ENCODE measurements at regions not wholly inside any gene's neighbourhood (a gene's known extent, or its start where the extent isn't known, plus 50 kb on each side); places are given as distances from the start of the nearest gene placed in this dataset.
"Not testable (repeated sequence)": the region's sequence is repeated elsewhere in the genome, so short reads cannot be mapped to it uniquely, and the experiment has no call there.

- H3K27ac ChIP-seq (ENCODE audit: extremely low read length, insufficient read depth, low read length); H2AFZ ChIP-seq (ENCODE audit: low read length); BruUV-seq (replicated peaks); POLR2A ChIA-PET; H3K79me2 ChIP-seq (ENCODE audit: insufficient read depth, low read length); H3K4me3 ChIP-seq (replicated peaks in 1 of 3; ENCODE audit: insufficient read depth in 1 of 3, low read depth in 2 of 3, low read length in 3 of 3); DNase-seq (ENCODE audit: low spot score); ATAC-seq; H3K9ac ChIP-seq (ENCODE audit: insufficient read depth, low read depth, low read length); H3K36me3 ChIP-seq (replicated peaks in 1 of 2; ENCODE audit: control insufficient read depth in 1 of 2, insufficient read depth in 2 of 2, low read length in 2 of 2); H3K4me1 ChIP-seq (ENCODE audit: insufficient read depth, low read length); in situ Hi-C loops (cut with HindIII; ENCODE audit: extremely low pct_ligation_motif_present, low pct_unique_long_range_greater_than_20kb); H4K20me1 ChIP-seq (ENCODE audit: insufficient read depth, low read length); FAIRE-seq; H3K4me2 ChIP-seq (ENCODE audit: low read depth, low read length); CTCF ChIA-PET (ENCODE audit: low intra/inter-chr PET ratio, low total read pairs); H3K27me3 ChIP-seq (ENCODE audit: control insufficient read depth in 1 of 2, insufficient read depth in 2 of 2, low read length in 2 of 2); H3K9me3 ChIP-seq (ENCODE audit: low read length); intact Hi-C loops (cut with micrococcal nuclease; ENCODE audit: unreplicated experiment): not testable (repeated sequence)
- WGBS (ENCODE audit: low lambda C conversion rate), result 80% methylated on average over 7 of the region's 25 CpGs
These were observed 905.9 kb downstream of the SPATA31A6 start for GRCh38 chr9:43089337-43089736.

- WGBS (ENCODE audit: low lambda C conversion rate), result no CpG with 5 or more reads among the region's 9 CpGs
- intact Hi-C loops (cut with micrococcal nuclease; ENCODE audit: unreplicated experiment); DNase-seq (ENCODE audit: low spot score); H3K27ac ChIP-seq (ENCODE audit: extremely low read length, insufficient read depth, low read length); FAIRE-seq; H4K20me1 ChIP-seq (ENCODE audit: insufficient read depth, low read length); H3K9ac ChIP-seq (ENCODE audit: insufficient read depth, low read depth, low read length); H3K79me2 ChIP-seq (ENCODE audit: insufficient read depth, low read length); H3K36me3 ChIP-seq (replicated peaks in 1 of 2; ENCODE audit: control insufficient read depth in 1 of 2, insufficient read depth in 2 of 2, low read length in 2 of 2); H3K9me3 ChIP-seq (ENCODE audit: low read length); POLR2A ChIA-PET; in situ Hi-C loops (cut with HindIII; ENCODE audit: extremely low pct_ligation_motif_present, low pct_unique_long_range_greater_than_20kb); CTCF ChIA-PET (ENCODE audit: low intra/inter-chr PET ratio, low total read pairs); H2AFZ ChIP-seq (ENCODE audit: low read length); H3K4me2 ChIP-seq (ENCODE audit: low read depth, low read length); BruUV-seq (replicated peaks); H3K4me1 ChIP-seq (ENCODE audit: insufficient read depth, low read length); ATAC-seq; H3K4me3 ChIP-seq (replicated peaks in 1 of 3; ENCODE audit: insufficient read depth in 1 of 3, low read depth in 2 of 3, low read length in 3 of 3); H3K27me3 ChIP-seq (ENCODE audit: control insufficient read depth in 1 of 2, insufficient read depth in 2 of 2, low read length in 2 of 2): not testable (repeated sequence)
These were observed 926.9 kb downstream of the SPATA31A6 start for GRCh38 chr9:43110376-43110775.

DNA sequence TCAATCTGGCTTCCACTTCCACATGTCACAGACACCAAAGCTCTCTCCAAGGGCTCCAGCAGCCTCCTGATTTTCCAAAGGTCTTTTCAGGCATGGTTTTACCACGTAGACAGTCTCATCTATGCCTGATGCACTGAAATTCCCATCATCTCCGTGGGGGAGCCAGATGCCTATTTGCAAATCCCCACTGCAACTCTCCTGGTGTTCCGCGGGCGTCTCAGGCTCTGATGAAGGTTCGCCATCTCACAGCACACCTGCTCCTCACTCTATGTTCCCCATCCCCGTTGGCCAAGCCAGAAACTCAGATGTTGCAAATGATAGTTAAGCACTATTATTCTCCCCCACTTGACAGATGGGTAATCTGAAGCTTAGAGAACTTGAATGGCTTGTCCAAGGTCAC lies 929.4 kb downstream of the SPATA31A6 start:
- DNase-seq (ENCODE audit: low spot score); intact Hi-C loops (cut with micrococcal nuclease; ENCODE audit: unreplicated experiment); CTCF ChIA-PET (ENCODE audit: low intra/inter-chr PET ratio, low total read pairs); H3K36me3 ChIP-seq (replicated peaks in 1 of 2; ENCODE audit: control insufficient read depth in 1 of 2, insufficient read depth in 2 of 2, low read length in 2 of 2); H3K9me3 ChIP-seq (ENCODE audit: low read length); H3K4me3 ChIP-seq (replicated peaks in 1 of 3; ENCODE audit: insufficient read depth in 1 of 3, low read depth in 2 of 3, low read length in 3 of 3); H4K20me1 ChIP-seq (ENCODE audit: insufficient read depth, low read length); H2AFZ ChIP-seq (ENCODE audit: low read length); H3K79me2 ChIP-seq (ENCODE audit: insufficient read depth, low read length); ATAC-seq; H3K4me1 ChIP-seq (ENCODE audit: insufficient read depth, low read length); FAIRE-seq; in situ Hi-C loops (cut with HindIII; ENCODE audit: extremely low pct_ligation_motif_present, low pct_unique_long_range_greater_than_20kb); H3K9ac ChIP-seq (ENCODE audit: insufficient read depth, low read depth, low read length); H3K4me2 ChIP-seq (ENCODE audit: low read depth, low read length); H3K27ac ChIP-seq (ENCODE audit: extremely low read length, insufficient read depth, low read length); BruUV-seq (replicated peaks); H3K27me3 ChIP-seq (ENCODE audit: control insufficient read depth in 1 of 2, insufficient read depth in 2 of 2, low read length in 2 of 2); POLR2A ChIA-PET: not testable (repeated sequence)
- 14% methylated on average over 7 of the region's 7 CpGs for WGBS (ENCODE audit: low lambda C conversion rate)

DNA sequence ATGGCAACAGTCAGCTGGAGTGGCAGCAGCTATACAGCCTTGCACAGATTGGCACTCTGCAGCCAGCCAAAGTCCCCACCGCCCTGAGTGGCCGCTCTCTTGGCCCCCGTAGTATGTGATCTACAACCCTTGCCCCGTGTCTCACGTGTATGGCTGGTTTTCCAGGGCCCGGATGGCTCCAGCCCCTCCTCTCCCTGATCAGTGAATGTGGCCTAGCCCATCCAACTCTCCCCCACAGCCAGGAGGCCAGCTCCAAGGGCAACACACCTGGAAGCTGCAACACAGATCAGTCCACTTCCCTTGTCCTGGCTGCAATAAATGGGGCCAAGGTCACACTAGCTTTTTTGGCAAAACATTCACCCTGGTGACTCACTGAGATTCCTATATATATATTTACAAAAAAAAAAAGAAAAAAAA lies 932.4 kb downstream of the SPATA31A6 start:
- H3K9ac ChIP-seq (ENCODE audit: insufficient read depth, low read depth, low read length); H3K36me3 ChIP-seq (replicated peaks in 1 of 2; ENCODE audit: control insufficient read depth in 1 of 2, insufficient read depth in 2 of 2, low read length in 2 of 2); FAIRE-seq; BruUV-seq (replicated peaks); H3K79me2 ChIP-seq (ENCODE audit: insufficient read depth, low read length); DNase-seq (ENCODE audit: low spot score); H3K27ac ChIP-seq (ENCODE audit: extremely low read length, insufficient read depth, low read length); ATAC-seq; POLR2A ChIA-PET; H3K4me3 ChIP-seq (replicated peaks in 1 of 3; ENCODE audit: insufficient read depth in 1 of 3, low read depth in 2 of 3, low read length in 3 of 3); H3K4me2 ChIP-seq (ENCODE audit: low read depth, low read length); H3K9me3 ChIP-seq (ENCODE audit: low read length); H3K4me1 ChIP-seq (ENCODE audit: insufficient read depth, low read length); H3K27me3 ChIP-seq (ENCODE audit: control insufficient read depth in 1 of 2, insufficient read depth in 2 of 2, low read length in 2 of 2); H2AFZ ChIP-seq (ENCODE audit: low read length); CTCF ChIA-PET (ENCODE audit: low intra/inter-chr PET ratio, low total read pairs); H4K20me1 ChIP-seq (ENCODE audit: insufficient read depth, low read length); intact Hi-C loops (cut with micrococcal nuclease; ENCODE audit: unreplicated experiment); in situ Hi-C loops (cut with HindIII; ENCODE audit: extremely low pct_ligation_motif_present, low pct_unique_long_range_greater_than_20kb): not testable (repeated sequence)
- WGBS (ENCODE audit: low lambda C conversion rate), result 34% methylated on average over 6 of the region's 6 CpGs
